ENCODE measurements at regions not wholly inside any gene's neighbourhood (a gene's known extent, or its start where the extent isn't known, plus 50 kb on each side); places are given as distances from the start of the nearest gene placed in this dataset.

- Histone ChIP-seq H3K9me3 (no peaks in the 10 kb centered on the region), H3K36me3 (no peaks in the 10 kb centered on the region), H3K4me3 (no peak overlapping the region), H3K27ac (no peak overlapping the region), H3K4me1 (no peaks in the 10 kb centered on the region), H3K27me3 (no peaks in the 10 kb centered on the region)
- ATAC-seq (no peak), DNase-seq (no peak)
- TF ChIP-seq POLR2A (IDR thresholded peaks at IDR 0.05), result no peak
- TF ChIP-seq, protein P1, sequence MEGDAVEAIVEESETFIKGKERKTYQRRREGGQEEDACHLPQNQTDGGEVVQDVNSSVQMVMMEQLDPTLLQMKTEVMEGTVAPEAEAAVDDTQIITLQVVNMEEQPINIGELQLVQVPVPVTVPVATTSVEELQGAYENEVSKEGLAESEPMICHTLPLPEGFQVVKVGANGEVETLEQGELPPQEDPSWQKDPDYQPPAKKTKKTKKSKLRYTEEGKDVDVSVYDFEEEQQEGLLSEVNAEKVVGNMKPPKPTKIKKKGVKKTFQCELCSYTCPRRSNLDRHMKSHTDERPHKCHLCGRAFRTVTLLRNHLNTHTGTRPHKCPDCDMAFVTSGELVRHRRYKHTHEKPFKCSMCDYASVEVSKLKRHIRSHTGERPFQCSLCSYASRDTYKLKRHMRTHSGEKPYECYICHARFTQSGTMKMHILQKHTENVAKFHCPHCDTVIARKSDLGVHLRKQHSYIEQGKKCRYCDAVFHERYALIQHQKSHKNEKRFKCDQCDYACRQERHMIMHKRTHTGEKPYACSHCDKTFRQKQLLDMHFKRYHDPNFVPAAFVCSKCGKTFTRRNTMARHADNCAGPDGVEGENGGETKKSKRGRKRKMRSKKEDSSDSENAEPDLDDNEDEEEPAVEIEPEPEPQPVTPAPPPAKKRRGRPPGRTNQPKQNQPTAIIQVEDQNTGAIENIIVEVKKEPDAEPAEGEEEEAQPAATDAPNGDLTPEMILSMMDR (IDR thresholded peaks at IDR 0.05), result no peak
- intact Hi-C loops (cut with DNase I), result no loop called here
Measured at GRCh38 chr2:88834376-88834775, 142.9 kb downstream of the RPIA start.

- intact Hi-C loops (cut with DNase I), result no loop called here
- H3K27ac ChIP-seq, result no peak overlapping the region
Measured at GRCh38 chr2:88834866-88835265, 143.4 kb downstream of the RPIA start.

DNA sequence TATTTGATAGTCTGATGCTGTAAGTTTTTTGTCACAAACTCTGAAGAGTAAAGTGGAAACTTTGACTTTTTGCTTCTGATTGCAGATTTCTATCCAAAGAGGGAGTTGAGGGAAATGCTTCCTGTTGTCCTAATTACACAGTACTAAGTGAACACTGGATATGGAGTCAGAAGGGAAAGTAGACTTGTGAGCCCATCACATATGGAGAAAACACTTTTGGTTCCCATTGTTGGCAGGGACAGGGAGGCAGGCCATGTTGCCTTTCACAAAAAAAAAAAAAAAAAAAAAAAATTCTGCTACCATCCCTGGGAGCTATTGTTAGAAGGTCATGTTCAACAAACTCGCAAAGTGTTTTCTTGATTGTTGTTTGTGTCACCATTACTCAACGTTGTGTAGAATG is 144.3 kb downstream of the RPIA start:
- H3K27me3 ChIP-seq, result no peaks in the 10 kb centered on the region
- intact Hi-C loops (cut with DNase I), result no loop called here
- ATAC-seq (no peak), DNase-seq (no peak)
- no peak overlapping the region for H3K4me3 ChIP-seq
- TF ChIP-seq POLR2A (IDR thresholded peaks at IDR 0.05), result no peak
- TF ChIP-seq, protein P1 (IDR thresholded peaks at IDR 0.05), result no peak
- H3K9me3 ChIP-seq, result no peaks in the 10 kb centered on the region
- no peak overlapping the region for H3K27ac ChIP-seq
- H3K4me1 ChIP-seq, result no peaks in the 10 kb centered on the region
- H3K36me3 ChIP-seq, result no peaks in the 10 kb centered on the region
- WGBS (ENCODE audit: insufficient coverage, low coverage, low lambda C conversion rate, missing lambda C conversion rate), result 57% methylated on average over 2 of the region's 2 CpGs

More at GRCh38 chr2:88834866-88835265, 143.4 kb downstream of the RPIA start:
- H3K4me1 ChIP-seq, result no peaks in the 10 kb centered on the region
- H3K27me3 ChIP-seq, result no peaks in the 10 kb centered on the region
- DNase-seq (no peak), ATAC-seq (no peak)
- H3K9me3 ChIP-seq, result no peaks in the 10 kb centered on the region
- H3K36me3 ChIP-seq, result no peaks in the 10 kb centered on the region
- no peak overlapping the region for H3K4me3 ChIP-seq
- TF ChIP-seq, protein P1 (IDR thresholded peaks at IDR 0.05), result no peak
- TF ChIP-seq POLR2A (IDR thresholded peaks at IDR 0.05), result no peak

- no peak for TF ChIP-seq POLR2A (IDR thresholded peaks at IDR 0.05)
- TF ChIP-seq, protein P1 (IDR thresholded peaks at IDR 0.05), result no peak
- no peak for DNase-seq
- H3K27me3 ChIP-seq, result no peaks in the 10 kb centered on the region
- no peaks in the 10 kb centered on the region for H3K9me3 ChIP-seq
- no peak for ATAC-seq
- no peak overlapping the region for H3K27ac ChIP-seq
- no peaks in the 10 kb centered on the region for H3K4me1 ChIP-seq
- intact Hi-C loops (cut with DNase I), result no loop called here
- H3K36me3 ChIP-seq, result no peaks in the 10 kb centered on the region
- no peak overlapping the region for H3K4me3 ChIP-seq
Measured at GRCh38 chr2:88836351-88836750, 144.9 kb downstream of the RPIA start.

GRCh38 chr2:88837511-88838160 is 146.2 kb downstream of the RPIA start:
- intact Hi-C loops (cut with DNase I), result no loop called here
- Histone ChIP-seq H3K27ac (no peak overlapping the region), H3K27me3 (no peaks in the 10 kb centered on the region), H3K9me3 (no peaks in the 10 kb centered on the region), H3K36me3 (no peaks in the 10 kb centered on the region), H3K4me1 (no peaks in the 10 kb centered on the region), H3K4me3 (no peak overlapping the region)
- ATAC-seq (no peak), DNase-seq (no peak)
- TF ChIP-seq, protein P1 (IDR thresholded peaks at IDR 0.05), result no peak
- TF ChIP-seq POLR2A (IDR thresholded peaks at IDR 0.05), result no peak
- 37% methylated on average over 4 of the region's 4 CpGs for WGBS (ENCODE audit: insufficient coverage, low coverage, low lambda C conversion rate, missing lambda C conversion rate)
